Neuronal stem cell (in vitro differentiated cells): ENCODE measurements at regions not wholly inside any gene's neighbourhood (a gene's known extent, or its start where the extent isn't known, plus 50 kb on each side); places are given as distances from the start of the nearest gene placed in this dataset.

Experiments
- DNase-seq: peaks from one replicate; pipeline ENCODE4 v3.0.0-alpha.2; 2013; ENCODE audit warnings: low spot score
- H2AFZ ChIP-seq: one replicate; pipeline ENCODE4 v1.6.1; 2013; ENCODE audit warnings: mild to moderate bottlenecking, low read length, inconsistent platforms
- H2AK5ac ChIP-seq: 2 replicates; pipeline ENCODE4 v1.6.1; 2013; ENCODE audit warnings: low read depth, mild to moderate bottlenecking, inconsistent platforms, low read length, moderate library complexity, mixed read lengths
- H2BK120ac ChIP-seq: 2 replicates; pipeline ENCODE4 v1.6.1; 2013; ENCODE audit warnings: low read depth, mild to moderate bottlenecking, inconsistent platforms, low read length, moderate library complexity, mixed read lengths
- H2BK12ac ChIP-seq: one replicate; pipeline ENCODE4 v1.6.1; 2013; ENCODE audit warnings: low read length, inconsistent platforms
- H2BK15ac ChIP-seq: 2 replicates; pipeline ENCODE4 v1.6.1; 2013; ENCODE audit warnings: mild to moderate bottlenecking, low read length, inconsistent platforms, mixed read lengths
- H2BK5ac ChIP-seq: one replicate; pipeline ENCODE4 v1.6.1; 2013; ENCODE audit warnings: inconsistent platforms, mild to moderate bottlenecking, low read length, moderate library complexity
- H3K14ac ChIP-seq: one replicate; pipeline ENCODE4 v1.6.1; 2013; ENCODE audit warnings: low read length, inconsistent platforms
- H3K18ac ChIP-seq: 2 replicates; pipeline ENCODE4 v1.6.1; 2013; ENCODE audit warnings: low read length, inconsistent platforms
- H3K23ac ChIP-seq: 2 replicates; pipeline ENCODE4 v1.6.1; 2013; ENCODE audit warnings: low read depth, mild to moderate bottlenecking, mixed read lengths, low read length, inconsistent platforms; ENCODE audit not compliant: poor library complexity
- H3K27ac ChIP-seq: replicated peaks from 3 replicates; pipeline ENCODE4 v1.5.1; 2013; ENCODE audit warnings: low read length, inconsistent platforms
- H3K27me3 ChIP-seq, 3 experiments: 2 replicates each; pipeline ENCODE4 v1.6.1; 2013; ENCODE audit warnings: low read length in 3 of 3, mild to moderate bottlenecking in 2 of 3, inconsistent platforms in 1 of 3, low read depth in 1 of 3, mixed read lengths in 1 of 3, moderate library complexity in 1 of 3; ENCODE audit not compliant: control insufficient read depth in 3 of 3, insufficient read depth in 3 of 3
- H3K36me3 ChIP-seq, 2 donors: replicated peaks in 1 of 2; 2 replicates each; pipeline ENCODE4 v1.6.1; 2013; ENCODE audit warnings: low read length in 2 of 2; ENCODE audit not compliant: control insufficient read depth in 2 of 2, insufficient read depth in 2 of 2
- H3K4ac ChIP-seq: 2 replicates; pipeline ENCODE4 v1.6.1; 2013; ENCODE audit warnings: inconsistent platforms, mild to moderate bottlenecking, low read length, moderate library complexity
- H3K4me1 ChIP-seq, 2 donors: 1 replicate in 1 of 2; 2 replicates in 1 of 2; pipeline ENCODE4 v1.6.1; 2013; ENCODE audit warnings: low read length in 2 of 2, low read depth in 1 of 2; ENCODE audit not compliant: control insufficient read depth in 2 of 2, insufficient read depth in 1 of 2
- H3K4me2 ChIP-seq: one replicate; pipeline ENCODE4 v1.6.1; 2013; ENCODE audit warnings: mild to moderate bottlenecking, low read length, inconsistent platforms; ENCODE audit not compliant: insufficient read depth, poor library complexity, severe bottlenecking
- H3K4me3 ChIP-seq, 2 donors: 2 replicates each; pipeline ENCODE4 v1.5.1; 2013; ENCODE audit warnings: low read length in 2 of 2, mild to moderate bottlenecking in 2 of 2, inconsistent platforms in 1 of 2, moderate library complexity in 1 of 2
- H3K79me1 ChIP-seq: one replicate; pipeline ENCODE4 v1.6.1; 2013; ENCODE audit warnings: low read depth, mild to moderate bottlenecking, inconsistent platforms, low read length, moderate library complexity
- H3K9ac ChIP-seq: one replicate; pipeline ENCODE4 v1.6.1; 2013; ENCODE audit warnings: mild to moderate bottlenecking, low read depth, low read length, inconsistent platforms; ENCODE audit not compliant: poor library complexity
- H3K9me3 ChIP-seq, 2 donors: replicated peaks in 1 of 2; 2 replicates each; pipeline versions ENCODE3 to v1.6.1; 2013; ENCODE audit warnings: low read length in 2 of 2, mild to moderate bottlenecking in 2 of 2, inconsistent platforms in 1 of 2, low read depth in 1 of 2, mixed read lengths in 1 of 2, moderate library complexity in 1 of 2; ENCODE audit not compliant: control insufficient read depth in 2 of 2, insufficient read depth in 1 of 2
- H4K8ac ChIP-seq: one replicate; pipeline ENCODE4 v1.6.1; 2013; ENCODE audit warnings: low read depth, mild to moderate bottlenecking, inconsistent platforms, low read length, moderate library complexity
- H4K91ac ChIP-seq: one replicate; pipeline ENCODE4 v1.6.1; 2013; ENCODE audit warnings: low read length, low read depth, mild to moderate bottlenecking, inconsistent platforms; ENCODE audit not compliant: poor library complexity
- WGBS, 2 donors: extraction: QIAGEN DNeasy Blood & Tissue Kit; methylation state at CpG; one replicate each; pipeline ENCODE4 v1.1.7; 2013; ENCODE audit warnings: missing lambda C conversion rate in 2 of 2, mixed read lengths in 1 of 2; ENCODE audit not compliant: insufficient read length in 2 of 2, insufficient replicate concordance in 1 of 2; ENCODE audit errors: extremely low coverage in 2 of 2; 5-methylcytosine and 5-hydroxymethylcytosine counted together

- Histone ChIP-seq H3K4me2 (no peak overlapping the region), H3K27me3 (peaks cover 0 to 24% (median 2%) of the 10 kb centered on the region in 3 experiments), H3K4ac (no peak overlapping the region), H3K9ac (no peak overlapping the region), H3K36me3 (no peaks in the 10 kb centered on the region), H3K9me3 (no peaks in the 10 kb centered on the region), H2BK120ac (no peak overlapping the region), H3K4me3 (peak overlapping the region in 1 of 2 donors; percentile 72), H2AK5ac (no peak overlapping the region), H3K79me1 (no peaks in the 10 kb centered on the region), H2BK15ac (no peak overlapping the region), H3K4me1 (peaks cover 12 to 13% of the 10 kb centered on the region in 2 donors), H3K27ac (no peak overlapping the region), H4K91ac (no peak overlapping the region), H2AFZ (peak overlapping the region; percentile 20), H2BK5ac (no peak overlapping the region), H4K8ac (no peak overlapping the region), H3K18ac (peak overlapping the region; percentile 34), H3K23ac (no peak overlapping the region), H3K14ac (no peak overlapping the region), H2BK12ac (no peak overlapping the region)
- no CpG with 5 or more reads among the region's 27 CpGs for WGBS, 2 donors
- peak; percentile 79 for DNase-seq
These were observed 64.4 kb upstream of the TM9SF2 start for GRCh38 chr13:99436686-99437416.

- no peak for DNase-seq
- H3K4me2 ChIP-seq, result no peak overlapping the region
- no peak overlapping the region for H3K27ac ChIP-seq
- no peaks in the 10 kb centered on the region for H3K9me3 ChIP-seq
- no peak overlapping the region for H2BK12ac ChIP-seq
- H4K8ac ChIP-seq, result no peak overlapping the region
- no peak overlapping the region for H2BK120ac ChIP-seq
- H3K79me1 ChIP-seq, result no peaks in the 10 kb centered on the region
- WGBS, 2 donors, result no CpG with 5 or more reads among the region's 7 CpGs
- H3K18ac ChIP-seq, result no peak overlapping the region
- no peak overlapping the region for H4K91ac ChIP-seq
- no peak overlapping the region for H2BK5ac ChIP-seq
- no peak overlapping the region for H2AK5ac ChIP-seq
- H3K23ac ChIP-seq, result no peak overlapping the region
- peaks cover 2% of the 10 kb centered on the region in 2 donors for H3K4me1 ChIP-seq
- no peak overlapping the region for H3K4ac ChIP-seq
- no peak overlapping the region for H2AFZ ChIP-seq
- no peak overlapping the region for H3K4me3 ChIP-seq
- H3K14ac ChIP-seq, result no peak overlapping the region
- no peaks in the 10 kb centered on the region for H3K36me3 ChIP-seq
- no peak overlapping the region for H3K9ac ChIP-seq
- peaks cover 0 to 24% (median 2%) of the 10 kb centered on the region in 3 experiments for H3K27me3 ChIP-seq
- no peak overlapping the region for H2BK15ac ChIP-seq
These were observed 62.2 kb upstream of the TM9SF2 start for GRCh38 chr13:99439048-99439447.

GRCh38 chr13:99439850-99440604, 61.2 kb upstream of the TM9SF2 start:
- Histone ChIP-seq H3K9ac (no peak overlapping the region), H3K9me3 (no peaks in the 10 kb centered on the region), H2BK120ac (no peak overlapping the region), H2AK5ac (no peak overlapping the region), H3K14ac (no peak overlapping the region), H4K91ac (no peak overlapping the region), H3K4ac (no peak overlapping the region), H2BK12ac (no peak overlapping the region), H4K8ac (no peak overlapping the region), H3K18ac (no peak overlapping the region), H2BK5ac (no peak overlapping the region), H3K4me3 (no peak overlapping the region), H3K27ac (no peak overlapping the region), H3K4me2 (no peak overlapping the region), H3K79me1 (no peaks in the 10 kb centered on the region), H3K23ac (no peak overlapping the region), H2BK15ac (no peak overlapping the region), H3K36me3 (no peaks in the 10 kb centered on the region), H3K27me3 (peaks cover 0 to 24% (median 2%) of the 10 kb centered on the region in 3 experiments), H3K4me1 (peaks cover 2% of the 10 kb centered on the region in 2 donors), H2AFZ (no peak overlapping the region)
- no CpG with 5 or more reads among the region's 11 CpGs for WGBS, 2 donors
- no peak for DNase-seq

DNA sequence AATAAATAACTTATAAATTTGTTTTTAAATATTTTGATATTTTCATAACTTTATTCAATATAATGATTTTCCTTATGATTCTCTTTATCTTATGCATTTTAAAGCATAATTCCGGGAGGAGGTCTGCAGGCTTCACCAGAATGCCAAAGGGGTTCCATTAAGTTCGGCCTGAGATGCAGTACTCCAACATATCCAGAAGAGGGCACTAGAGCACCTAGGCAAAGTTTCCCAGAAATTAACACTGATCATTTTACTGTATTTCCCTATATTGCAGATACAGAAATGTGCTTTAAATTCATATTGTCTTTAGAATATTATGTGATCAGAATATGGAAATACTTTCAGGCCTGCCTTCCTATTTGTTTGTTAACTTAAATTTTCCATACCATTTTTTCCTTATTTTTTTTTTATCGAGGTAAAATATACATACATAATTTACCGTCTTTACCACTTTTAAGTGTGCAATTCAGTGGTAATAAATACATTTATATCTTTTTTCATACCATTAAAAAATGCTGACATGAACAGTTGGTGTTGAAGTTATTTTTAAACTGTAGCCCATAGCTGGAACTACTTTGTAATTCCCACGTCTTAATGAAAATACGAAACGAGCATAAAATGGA, 58.9 kb upstream of the TM9SF2 start:
- H2BK5ac ChIP-seq, result no peak overlapping the region
- peaks cover 0 to 24% (median 0%) of the 10 kb centered on the region in 3 experiments for H3K27me3 ChIP-seq
- no peak overlapping the region for H2BK15ac ChIP-seq
- no peak overlapping the region for H4K91ac ChIP-seq
- H3K4me3 ChIP-seq, result no peak overlapping the region
- H3K23ac ChIP-seq, result no peak overlapping the region
- no peaks in the 10 kb centered on the region for H3K79me1 ChIP-seq
- no peak overlapping the region for H2AK5ac ChIP-seq
- no peak overlapping the region for H2BK120ac ChIP-seq
- no peak overlapping the region for H3K18ac ChIP-seq
- H3K4ac ChIP-seq, result no peak overlapping the region
- no peak overlapping the region for H3K4me2 ChIP-seq
- H2BK12ac ChIP-seq, result no peak overlapping the region
- H3K14ac ChIP-seq, result no peak overlapping the region
- no peak overlapping the region for H3K9ac ChIP-seq
- peak; percentile 32 for DNase-seq
- no peaks in the 10 kb centered on the region for H3K36me3 ChIP-seq
- no peak overlapping the region for H2AFZ ChIP-seq
- no CpG with 5 or more reads among the region's 7 CpGs for WGBS, 2 donors
- no peaks in the 10 kb centered on the region for H3K9me3 ChIP-seq
- H3K4me1 ChIP-seq, result no peaks in the 10 kb centered on the region
- no peak overlapping the region for H3K27ac ChIP-seq
- H4K8ac ChIP-seq, result no peak overlapping the region
